ENCODE measurements at regions not wholly inside any gene's neighbourhood (a gene's known extent, or its start where the extent isn't known, plus 50 kb on each side); places are given as distances from the start of the nearest gene placed in this dataset.

- H3K27ac ChIP-seq, result no peak overlapping the region
- no peak for TF ChIP-seq CTCF (conservative IDR thresholded peaks at IDR 0.05)
These were observed 2149.8 kb upstream of the PIK3C3 start for GRCh38 chr18:39805218-39805617.

- no peak for TF ChIP-seq CTCF (conservative IDR thresholded peaks at IDR 0.05)
- H3K27ac ChIP-seq, result no peak overlapping the region
These were observed 2152.3 kb upstream of the PIK3C3 start for GRCh38 chr18:39802648-39803229.

GRCh38 chr18:39801848-39802247 lies 2153.2 kb upstream of the PIK3C3 start:
- H3K27ac ChIP-seq, result no peak overlapping the region
- no peak for TF ChIP-seq CTCF (conservative IDR thresholded peaks at IDR 0.05)

GRCh38 chr18:39801010-39801409 lies 2154.0 kb upstream of the PIK3C3 start:
- TF ChIP-seq CTCF (conservative IDR thresholded peaks at IDR 0.05), result no peak
- no peak overlapping the region for H3K27ac ChIP-seq

GRCh38 chr18:39799006-39799405 lies 2156.0 kb upstream of the PIK3C3 start:
- H3K27ac ChIP-seq, result peak overlapping the region; percentile 61
- TF ChIP-seq CTCF (conservative IDR thresholded peaks at IDR 0.05), result no peak

GRCh38 chr18:39796393-39796792 lies 2158.6 kb upstream of the PIK3C3 start:
- H3K27ac ChIP-seq, result no peak overlapping the region
- TF ChIP-seq CTCF (conservative IDR thresholded peaks at IDR 0.05), result no peak

- no peak overlapping the region for H3K27ac ChIP-seq
- no peak for TF ChIP-seq CTCF (conservative IDR thresholded peaks at IDR 0.05)
These were observed 2159.7 kb upstream of the PIK3C3 start for GRCh38 chr18:39795350-39795749.

Data from VCaP (cell line).